Endothelial cell of umbilical vein (primary cell): ENCODE measurements at regions not wholly inside any gene's neighbourhood (a gene's known extent, or its start where the extent isn't known, plus 50 kb on each side); places are given as distances from the start of the nearest gene placed in this dataset.

Experiments used
- BruUV-seq: library from RNA; stranded (reverse); fragments of 400-500 nt; replicated peaks from 2 replicates; lab custom pipeline; 2021; lab: Mats Ljungman, UMichigan
- CTCF ChIA-PET: fragments of 300-600, 350-600 bp; sonication (Branson Sonifier 250); formaldehyde crosslinking; loops from one replicate; lab custom pipeline; 2021; ENCODE audit warnings: antibody characterized with exemption, inconsistent platforms; lab: Charles Lee
- POLR2A ChIA-PET: fragments of 300-600, 350-600 bp; sonication (Branson Sonifier 250); formaldehyde crosslinking; loops from one replicate; lab custom pipeline; 2021; ENCODE audit warnings: antibody characterized with exemption, inconsistent platforms; lab: Charles Lee
- DNase-seq: peaks from one replicate; pipeline ENCODE4 v3.0.0-alpha.2; 2011; ENCODE audit warnings: low read depth, low spot score
- FAIRE-seq: peaks from 2 replicates; lab custom pipeline; 2011; peaks lifted over from hg19 to GRCh38; lab: Jason Lieb, UNC
- H2AFZ ChIP-seq: 2 replicates; pipeline ENCODE4 v1.6.0; 2012; ENCODE audit warnings: low read depth, low read length, control low read depth, inconsistent platforms
- H3K27ac ChIP-seq: 2 replicates; pipeline ENCODE4 v1.5.1; 2011; ENCODE audit warnings: low read depth, mild to moderate bottlenecking, control low read depth, low read length, moderate library complexity; ENCODE audit not compliant: insufficient read depth
- H3K27me3 ChIP-seq, 2 experiments: 2 replicates each; pipeline versions ENCODE4 v1.6.0 to v1.6.1; 2011; ENCODE audit warnings: low read length in 2 of 2, mixed read lengths in 1 of 2; ENCODE audit not compliant: control insufficient read depth in 2 of 2, insufficient read depth in 2 of 2
- H3K36me3 ChIP-seq, 2 experiments: 2 replicates in 1 of 2; 3 replicates in 1 of 2; pipeline ENCODE4 v1.5.1; 2011; ENCODE audit warnings: low read length in 2 of 2, mild to moderate bottlenecking in 1 of 2, moderate library complexity in 1 of 2; ENCODE audit not compliant: control insufficient read depth in 2 of 2, insufficient read depth in 2 of 2; ENCODE audit errors: extremely low read depth in 1 of 2
- H3K4me1 ChIP-seq: 3 replicates; pipeline ENCODE4 v1.5.1; 2011; ENCODE audit warnings: mild to moderate bottlenecking, low read length; ENCODE audit not compliant: control insufficient read depth, insufficient read depth; ENCODE audit errors: extremely low read depth
- H3K4me2 ChIP-seq: 2 replicates; pipeline ENCODE4 v1.6.1; 2011; ENCODE audit warnings: low read length, control low read depth, mixed read lengths; ENCODE audit not compliant: insufficient read depth
- H3K4me3 ChIP-seq, 3 experiments: fragments of 200-600 bp in 1 of 3; sonication (generic), shearing (Covaris generic) in 1 of 3; replicated peaks in 1 of 3; 2 replicates each; pipeline ENCODE4 v1.5.1; 2011 to 2016; ENCODE audit warnings: control low read depth in 3 of 3, low read length in 3 of 3, mild to moderate bottlenecking in 2 of 3, inconsistent platforms in 1 of 3, low read depth in 1 of 3, moderate library complexity in 1 of 3; ENCODE audit not compliant: insufficient read depth in 1 of 3
- H3K79me2 ChIP-seq: 2 replicates; pipeline ENCODE4 v1.6.0; 2012; ENCODE audit warnings: low read length, inconsistent platforms; ENCODE audit not compliant: control insufficient read depth, insufficient read depth
- H3K9ac ChIP-seq: replicated peaks from 2 replicates; pipeline ENCODE3; 2011; ENCODE audit warnings: low read length, control low read depth; ENCODE audit not compliant: insufficient read depth; ENCODE audit errors: extremely low read depth
- H3K9me1 ChIP-seq: replicated peaks from 3 replicates; pipeline ENCODE4 v1.6.0; 2011; ENCODE audit warnings: mild to moderate bottlenecking, low read length; ENCODE audit not compliant: control insufficient read depth, insufficient read depth; ENCODE audit errors: extremely low read depth
- H3K9me3 ChIP-seq: replicated peaks from 2 replicates; pipeline ENCODE4 v1.5.1; 2012; ENCODE audit warnings: low read length, inconsistent platforms; ENCODE audit not compliant: control insufficient read depth, insufficient read depth
- H4K20me1 ChIP-seq: replicated peaks from 2 replicates; pipeline ENCODE3; 2011; ENCODE audit warnings: mild to moderate bottlenecking, low read length; ENCODE audit not compliant: control insufficient read depth, insufficient read depth; ENCODE audit errors: extremely low read depth
- EZH2 ChIP-seq: IDR thresholded peaks from 2 replicates; pipeline ENCODE4 v1.6.1; 2012; ENCODE audit warnings: borderline replicate concordance, low read depth, mild to moderate bottlenecking, moderate library complexity, low read length, inconsistent platforms; ENCODE audit not compliant: severe bottlenecking
- FOS ChIP-seq: IDR thresholded peaks from 2 replicates; pipeline ENCODE4 v1.6.1; 2011; ENCODE audit warnings: mild to moderate bottlenecking, low read length, moderate library complexity, borderline replicate concordance; ENCODE audit not compliant: insufficient read depth
- GATA2 ChIP-seq: IDR thresholded peaks from 2 replicates; pipeline ENCODE4 v1.7.0; 2011; ENCODE audit warnings: low read depth, mild to moderate bottlenecking, moderate library complexity, mixed read lengths, low read length; ENCODE audit not compliant: insufficient read length, insufficient read depth
- JUN ChIP-seq: IDR thresholded peaks from 2 replicates; pipeline ENCODE4 v1.6.1; 2011; ENCODE audit warnings: borderline replicate concordance, low read depth; ENCODE audit not compliant: insufficient read length, insufficient read depth
- MYC ChIP-seq: IDR thresholded peaks from one replicate; pipeline ENCODE4 v1.6.1; 2011; ENCODE audit warnings: mild to moderate bottlenecking, low read depth, low read length
- POLR2A ChIP-seq: IDR thresholded peaks from 2 replicates; pipeline ENCODE4 v1.6.1; 2012; ENCODE audit warnings: low read depth, mild to moderate bottlenecking, control low read depth, low read length
- POLR2AphosphoS5 ChIP-seq: IDR thresholded peaks from 2 replicates; pipeline ENCODE4 v1.6.1; 2012; ENCODE audit warnings: low read depth, mild to moderate bottlenecking, control low read depth, low read length, moderate library complexity; ENCODE audit not compliant: insufficient read depth
- dilution Hi-C: fragments of 300-500 bp; cut with MboI; formaldehyde crosslinking; loops from one replicate; pipeline ENCODE4 v1.15.0; 2019; ENCODE audit warnings: low sequenced_read_pairs; ENCODE audit not compliant: extremely low pct_ligation_motif_present
- intact Hi-C: fragments of 100-400 bp; cut with micrococcal nuclease; formaldehyde crosslinking; loops from one replicate; pipeline ENCODE4 v1.10.0; 2022
- TF ChIP-seq, protein P1 (sequence below), 2 donors: IDR thresholded peaks; 1 replicate in 1 of 2; 2 replicates in 1 of 2; pipeline ENCODE4 v1.5.1; 2011; ENCODE audit warnings: low read length in 2 of 2, mild to moderate bottlenecking in 2 of 2, moderate library complexity in 2 of 2, control low read depth in 1 of 2, inconsistent platforms in 1 of 2, low read depth in 1 of 2; ENCODE audit not compliant: insufficient read depth in 1 of 2; ENCODE audit errors: extremely low read depth in 1 of 2
- TF ChIP-seq, protein P2 (sequence below): IDR thresholded peaks from 2 replicates; pipeline ENCODE4 v1.6.1; 2011; ENCODE audit not compliant: insufficient read depth, insufficient read length

DNA sequence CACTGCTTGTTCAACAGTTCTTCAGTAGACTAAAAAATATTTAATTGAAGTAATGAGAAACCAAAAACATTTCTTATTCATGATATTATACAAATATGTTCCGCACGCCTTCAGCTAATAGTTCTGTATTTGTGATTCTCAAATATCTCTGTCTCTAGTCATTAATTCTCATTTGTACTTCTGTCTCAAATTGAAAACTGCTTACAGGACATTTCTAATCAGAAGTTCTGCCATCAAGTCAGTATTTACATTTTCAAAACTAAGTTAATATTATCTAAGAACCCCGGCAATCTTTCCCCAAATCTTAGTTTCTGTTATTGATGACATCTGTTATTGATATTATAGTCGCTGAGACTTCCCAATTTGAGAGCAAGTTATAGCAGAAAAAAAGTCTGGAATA lies 78.6 kb upstream of the PGRMC2 start:
- ChIA-PET CTCF (no interaction called here), POLR2A (no interaction called here)
- Histone ChIP-seq H3K4me3 (no peak overlapping the region), H3K36me3 (no peaks in the 10 kb centered on the region), H3K79me2 (no peaks in the 10 kb centered on the region), H2AFZ (no peak overlapping the region), H3K9me3 (no peaks in the 10 kb centered on the region), H4K20me1 (no peaks in the 10 kb centered on the region), H3K4me1 (no peaks in the 10 kb centered on the region), H3K9me1 (no peaks in the 10 kb centered on the region), H3K27me3 (no peaks in the 10 kb centered on the region), H3K4me2 (no peak overlapping the region), H3K9ac (no peak overlapping the region), H3K27ac (no peak overlapping the region)
- intact Hi-C loops (no loop called here), dilution Hi-C loops (no loop called here)
- TF ChIP-seq, protein P1, sequence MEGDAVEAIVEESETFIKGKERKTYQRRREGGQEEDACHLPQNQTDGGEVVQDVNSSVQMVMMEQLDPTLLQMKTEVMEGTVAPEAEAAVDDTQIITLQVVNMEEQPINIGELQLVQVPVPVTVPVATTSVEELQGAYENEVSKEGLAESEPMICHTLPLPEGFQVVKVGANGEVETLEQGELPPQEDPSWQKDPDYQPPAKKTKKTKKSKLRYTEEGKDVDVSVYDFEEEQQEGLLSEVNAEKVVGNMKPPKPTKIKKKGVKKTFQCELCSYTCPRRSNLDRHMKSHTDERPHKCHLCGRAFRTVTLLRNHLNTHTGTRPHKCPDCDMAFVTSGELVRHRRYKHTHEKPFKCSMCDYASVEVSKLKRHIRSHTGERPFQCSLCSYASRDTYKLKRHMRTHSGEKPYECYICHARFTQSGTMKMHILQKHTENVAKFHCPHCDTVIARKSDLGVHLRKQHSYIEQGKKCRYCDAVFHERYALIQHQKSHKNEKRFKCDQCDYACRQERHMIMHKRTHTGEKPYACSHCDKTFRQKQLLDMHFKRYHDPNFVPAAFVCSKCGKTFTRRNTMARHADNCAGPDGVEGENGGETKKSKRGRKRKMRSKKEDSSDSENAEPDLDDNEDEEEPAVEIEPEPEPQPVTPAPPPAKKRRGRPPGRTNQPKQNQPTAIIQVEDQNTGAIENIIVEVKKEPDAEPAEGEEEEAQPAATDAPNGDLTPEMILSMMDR (IDR thresholded peaks at IDR 0.05; ENCODE audit: extremely low read depth in 1 of 2, insufficient read depth in 1 of 2, low read depth in 1 of 2, low read length in 2 of 2) = no peak
- TF ChIP-seq POLR2AphosphoS5 (no peak), FOS (no peak), POLR2A (no peak), JUN (no peak), GATA2 (no peak), EZH2 (no peak), MYC (no peak)
- TF ChIP-seq, protein P2, sequence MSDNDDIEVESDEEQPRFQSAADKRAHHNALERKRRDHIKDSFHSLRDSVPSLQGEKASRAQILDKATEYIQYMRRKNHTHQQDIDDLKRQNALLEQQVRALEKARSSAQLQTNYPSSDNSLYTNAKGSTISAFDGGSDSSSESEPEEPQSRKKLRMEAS = no peak
- no peak for FAIRE-seq
- no TSS peak for BruUV-seq
- DNase-seq = no peak
